HUDEP-2 (cell line): ENCODE measurements at regions not wholly inside any gene's neighbourhood (a gene's known extent, or its start where the extent isn't known, plus 50 kb on each side); places are given as distances from the start of the nearest gene placed in this dataset.

Experiments
- DNase-seq, 76 experiments: peaks; one replicate each; lab custom pipeline; 2025; ENCODE audit not compliant: unreplicated experiment in 76 of 76; lab: John Stamatoyannopoulos, UW

DNA sequence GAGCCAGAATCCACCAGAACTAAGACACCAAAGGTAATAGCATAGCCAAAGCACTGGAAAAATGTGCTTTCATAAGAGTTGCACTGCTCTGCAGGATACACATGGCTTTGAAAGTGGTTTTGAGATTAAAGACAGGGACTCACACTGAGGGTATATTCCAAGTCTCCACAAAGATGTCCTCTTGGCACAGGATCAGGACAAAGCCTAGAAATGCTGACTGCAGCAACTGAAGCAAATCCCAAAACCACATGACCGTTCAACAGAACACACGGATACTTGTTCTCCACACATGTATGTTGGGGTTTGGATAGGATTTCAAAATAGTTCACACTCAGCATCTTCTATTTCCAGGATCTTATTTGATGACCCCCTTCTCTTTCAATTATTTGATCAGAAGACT, 364.3 kb upstream of the HSF2 start:
- DNase-seq = no peak

DNA sequence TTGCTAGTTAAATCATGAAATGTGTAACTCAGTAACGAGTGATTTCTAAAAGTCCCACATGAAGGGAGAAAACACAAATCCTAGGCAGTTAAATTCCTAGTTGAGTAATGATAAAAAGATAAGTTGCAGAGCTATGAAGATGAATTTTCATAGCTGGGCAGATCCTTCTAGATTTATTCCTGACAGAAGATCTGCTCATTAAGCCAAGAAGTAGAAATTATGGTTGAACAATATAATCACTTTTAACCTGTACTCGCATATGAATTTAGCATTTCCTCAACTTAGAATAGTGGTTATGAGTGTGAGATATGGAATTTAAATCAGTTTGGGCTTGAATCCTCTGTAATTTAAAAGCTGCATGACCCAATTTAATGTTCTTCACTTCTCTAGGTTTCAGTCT, 359.2 kb upstream of the HSF2 start:
- DNase-seq = no peak

DNA sequence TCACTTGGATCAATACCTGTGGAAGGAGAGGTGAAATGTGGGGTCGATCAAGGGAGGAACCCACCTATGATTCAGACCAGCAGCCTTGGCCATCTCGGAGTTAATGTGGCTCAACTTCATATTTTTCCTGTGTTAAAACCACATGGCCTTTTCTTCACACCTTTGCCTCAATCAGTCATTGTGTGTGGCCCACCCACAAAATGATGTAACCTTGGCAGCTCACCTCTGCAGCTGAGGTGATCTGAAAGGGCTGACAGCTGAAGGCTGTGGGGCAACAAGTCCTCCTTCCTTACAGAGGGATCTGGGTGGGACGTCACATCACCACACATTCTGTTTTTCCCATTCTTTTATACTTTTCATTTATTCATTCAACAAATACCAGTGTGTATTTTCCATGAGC, 357.1 kb upstream of the HSF2 start:
- DNase-seq = no peak

DNA sequence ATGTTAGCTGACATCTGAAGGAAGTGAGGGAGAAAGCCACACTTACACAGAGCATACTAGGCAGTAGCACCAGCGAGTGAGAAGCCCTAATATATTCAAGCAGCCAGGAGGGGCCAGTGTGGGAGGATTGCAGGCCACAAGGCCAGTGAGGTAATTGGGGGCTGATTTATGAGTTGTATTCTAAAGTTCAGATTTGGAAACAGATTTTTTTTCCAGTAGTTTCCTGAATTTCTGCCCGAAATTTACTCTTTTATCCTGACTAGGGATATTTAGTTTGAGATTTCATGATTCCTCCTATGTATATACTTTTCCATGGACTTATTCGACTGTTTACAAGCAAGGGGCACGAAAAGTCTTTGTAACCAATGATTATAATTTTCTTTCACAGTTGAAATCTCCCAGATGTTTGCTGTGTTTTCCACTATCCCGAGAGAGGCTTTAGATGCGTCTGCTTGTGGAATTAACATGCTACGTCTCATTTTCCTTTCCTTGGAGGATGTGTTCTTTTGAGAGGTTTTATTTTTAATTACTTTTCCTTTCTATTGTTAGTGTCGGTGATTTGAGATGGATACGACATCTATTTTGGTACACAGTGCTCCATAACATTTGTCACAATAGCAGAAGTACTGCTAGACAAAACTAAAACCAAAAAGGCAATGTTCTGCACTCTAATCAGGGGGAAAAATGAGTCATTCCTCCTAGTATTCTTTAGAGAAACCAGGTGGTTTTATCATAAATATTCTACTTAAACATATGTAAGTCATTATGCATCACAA, 356.3 kb upstream of the HSF2 start:
- DNase-seq = no peak

DNA sequence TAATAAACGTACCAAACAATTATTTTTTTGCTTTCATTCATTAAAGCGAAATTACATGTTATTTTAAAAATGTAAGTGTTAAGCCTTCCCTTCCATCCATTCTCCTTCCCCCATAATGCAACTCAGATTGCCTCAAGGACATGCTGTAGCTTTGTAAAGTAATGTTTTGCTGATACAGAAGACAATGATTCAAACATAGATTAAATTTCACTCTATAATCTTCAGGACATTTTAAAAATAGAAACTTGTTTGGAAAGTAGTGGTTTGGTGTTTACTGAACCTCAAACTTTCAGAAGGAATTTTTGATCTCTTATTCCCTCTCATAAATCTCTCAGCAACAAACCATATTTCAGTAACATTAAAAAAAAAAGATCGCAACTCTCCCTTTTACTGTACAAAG, 350.9 kb upstream of the HSF2 start:
- DNase-seq = no peak

DNA sequence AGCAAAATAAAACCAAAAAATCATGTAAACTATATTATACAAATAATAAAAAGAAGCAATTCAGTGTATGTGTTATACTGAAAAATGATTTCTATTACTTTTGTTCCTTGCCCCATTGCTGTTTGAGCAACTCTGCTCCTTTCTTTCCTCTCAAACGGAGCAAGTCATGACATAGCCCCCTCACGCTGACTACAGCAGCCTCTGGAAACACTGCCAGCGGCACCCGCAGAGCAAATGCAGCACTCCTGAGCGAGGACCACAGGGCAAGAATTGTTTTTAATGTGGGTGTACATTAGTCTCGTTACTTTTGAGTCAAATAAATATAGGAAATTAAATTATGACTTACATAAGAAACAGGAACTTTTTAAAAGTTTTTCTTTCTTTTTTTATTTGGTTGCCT, 350.1 kb upstream of the HSF2 start:
- no peak for DNase-seq

DNA sequence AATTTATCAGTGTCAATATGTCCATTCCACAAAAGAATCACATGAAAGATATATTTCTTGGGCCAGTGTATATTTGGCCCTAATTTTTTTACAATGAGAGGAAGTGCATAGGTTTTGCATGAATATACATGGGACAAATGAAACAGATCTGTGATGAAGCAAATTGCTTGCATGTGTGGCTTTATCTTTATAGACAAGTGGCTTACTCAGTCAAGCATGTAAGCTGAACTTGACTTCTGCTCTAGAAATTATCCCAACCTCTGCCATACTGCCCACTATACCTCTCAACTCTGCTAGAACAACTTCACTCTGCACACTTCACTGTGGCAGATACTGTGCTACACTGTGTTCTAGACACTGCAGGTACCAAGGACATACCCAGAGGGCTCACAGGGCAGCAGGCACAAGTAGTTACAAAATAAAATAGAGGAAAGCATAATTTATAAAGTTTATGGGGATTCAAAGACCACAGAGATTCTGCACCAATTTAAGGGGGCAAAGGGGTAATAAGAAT, 349.2 kb upstream of the HSF2 start:
- no peak for DNase-seq

DNA sequence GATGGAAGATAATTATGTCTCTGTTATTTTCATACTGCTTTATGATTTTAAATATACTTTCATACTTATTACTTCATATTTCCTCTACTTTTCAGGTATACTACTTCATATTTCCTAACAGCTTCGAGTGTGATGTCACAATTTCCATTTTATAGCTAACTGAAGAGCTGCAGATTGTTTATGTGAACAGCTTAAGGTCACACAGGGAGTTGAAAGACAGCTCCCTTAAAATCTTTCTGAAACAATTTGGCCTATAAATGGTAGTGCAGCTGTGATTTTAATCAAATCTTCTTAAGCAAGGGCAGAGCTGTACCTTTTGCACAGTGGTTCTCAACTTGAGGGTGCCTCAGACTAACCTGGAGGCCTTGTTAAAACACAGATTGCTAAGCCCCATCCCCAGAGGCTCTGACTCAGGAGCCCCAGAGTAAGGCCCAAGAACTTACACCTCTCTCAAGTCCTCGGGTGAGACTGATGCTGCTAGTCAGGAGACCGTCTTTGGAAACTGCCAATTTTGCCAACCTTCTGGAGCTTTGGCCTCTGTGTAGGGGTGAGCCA, 347.0 kb upstream of the HSF2 start:
- DNase-seq = no peak

DNA sequence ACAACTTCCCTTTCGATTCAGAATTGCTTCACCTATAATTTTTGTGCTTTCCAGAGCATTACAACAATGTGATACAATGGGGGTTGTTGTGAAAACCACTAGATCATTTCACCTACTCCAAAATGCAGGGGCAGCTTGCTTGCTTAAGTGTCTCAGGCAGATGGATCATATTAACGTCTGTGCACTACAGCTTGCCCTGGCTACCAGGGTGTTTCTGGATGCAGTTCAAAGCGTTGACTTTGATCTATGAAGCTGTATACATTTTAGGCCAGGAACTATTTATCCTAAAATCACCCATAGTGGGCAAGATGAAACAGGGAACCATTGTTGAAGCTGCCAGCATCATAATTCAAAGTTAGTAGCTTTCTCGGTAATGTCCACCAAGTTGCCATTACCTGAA, 339.5 kb upstream of the HSF2 start:
- no peak for DNase-seq

DNA sequence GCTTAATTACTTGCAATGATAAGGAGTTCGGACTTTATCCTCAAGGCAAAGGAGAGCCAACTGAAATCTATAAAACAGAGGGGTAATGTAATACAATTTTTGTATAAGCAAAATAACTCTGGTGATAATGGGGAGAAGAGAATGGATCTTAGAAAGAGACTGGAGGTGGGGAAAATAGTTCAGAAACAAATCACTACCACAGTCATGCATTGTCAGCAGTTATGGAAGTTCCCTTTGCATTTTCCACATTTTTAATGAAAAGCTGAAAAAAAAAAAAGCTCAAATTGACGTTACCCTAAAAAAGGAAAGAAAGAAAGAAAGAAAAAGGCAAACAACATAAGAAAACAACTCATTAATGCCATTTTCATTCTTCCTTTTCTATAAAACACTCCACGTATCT, 337.6 kb upstream of the HSF2 start:
- no peak for DNase-seq

DNA sequence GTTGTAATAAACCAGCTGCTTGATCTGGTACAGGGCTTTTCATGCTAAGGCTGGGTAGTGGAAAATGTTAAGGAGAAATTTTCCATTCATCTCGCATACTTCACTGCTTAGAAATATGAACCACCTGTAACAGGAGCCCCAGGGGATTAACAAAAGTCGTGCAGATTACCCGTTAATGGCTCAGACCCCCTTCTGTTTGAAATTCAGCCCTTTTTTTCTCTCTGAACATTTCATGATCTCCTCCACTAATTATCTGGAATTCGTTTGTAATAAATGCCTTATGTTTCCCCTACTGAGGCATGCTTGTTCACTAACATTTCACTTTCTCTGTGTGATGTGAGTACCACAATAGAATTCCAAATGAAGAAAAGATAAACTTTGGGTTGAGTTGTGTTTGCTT, 336.4 kb upstream of the HSF2 start:
- DNase-seq = no peak

DNA sequence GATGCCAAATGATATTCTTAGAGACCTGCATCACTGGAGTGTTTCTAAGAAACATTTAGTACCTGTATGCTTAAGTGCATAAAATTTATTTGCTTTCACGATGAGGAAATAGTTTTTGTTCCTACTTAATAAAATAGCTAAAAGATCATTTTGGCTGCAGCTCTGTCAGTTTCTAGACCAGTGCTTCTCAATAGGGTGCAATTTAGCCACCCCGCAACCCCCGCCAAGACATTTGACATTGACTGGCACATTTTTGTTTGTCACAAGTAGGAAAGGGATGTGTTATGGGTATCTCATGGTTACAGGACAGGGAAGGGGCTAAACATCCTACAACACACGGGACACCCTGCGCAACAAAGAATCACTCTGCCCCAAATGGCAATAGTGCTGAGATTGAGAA, 335.7 kb upstream of the HSF2 start:
- no peak for DNase-seq

DNA sequence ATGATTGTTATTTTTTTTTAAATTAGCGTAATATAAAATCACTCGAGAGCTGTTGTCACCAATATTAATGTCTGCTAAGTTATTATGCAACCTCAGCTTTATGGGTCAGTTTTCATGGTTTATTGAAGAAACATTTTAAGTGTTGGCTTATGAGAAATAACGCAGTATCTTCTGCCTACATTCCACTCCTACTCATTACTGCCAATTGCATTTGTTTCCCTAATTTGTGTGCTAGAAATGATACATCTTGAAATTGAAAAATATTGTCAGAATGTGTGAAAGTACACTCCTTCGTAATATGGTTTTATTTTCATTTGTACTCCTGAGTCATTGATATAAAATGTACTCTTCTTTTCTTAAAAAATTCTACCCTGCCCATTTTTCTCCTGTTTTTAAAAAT, 333.3 kb upstream of the HSF2 start:
- DNase-seq = no peak

DNA sequence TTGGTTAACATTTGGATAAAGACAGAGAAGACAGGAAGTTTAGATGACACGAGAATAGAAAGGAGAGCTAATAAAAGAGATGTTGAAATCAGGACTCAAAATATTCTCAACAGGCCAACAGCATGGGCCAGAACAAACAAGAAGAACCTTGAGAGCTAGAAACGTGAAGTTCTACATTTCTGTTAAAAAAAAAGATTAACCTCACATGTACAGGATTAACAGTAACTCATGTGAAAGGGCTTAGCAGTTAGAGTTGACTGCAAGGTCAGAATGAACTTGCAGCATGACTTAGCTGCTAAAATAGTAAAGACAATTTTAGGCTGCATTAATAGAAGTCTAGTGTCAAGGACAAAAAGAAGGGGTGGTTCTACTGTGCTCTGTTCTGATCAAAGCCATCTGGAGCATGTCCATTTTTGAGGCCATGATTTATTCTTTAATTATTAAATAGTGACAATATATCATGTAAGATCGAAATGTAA, 331.1 kb upstream of the HSF2 start:
- DNase-seq = no peak

DNA sequence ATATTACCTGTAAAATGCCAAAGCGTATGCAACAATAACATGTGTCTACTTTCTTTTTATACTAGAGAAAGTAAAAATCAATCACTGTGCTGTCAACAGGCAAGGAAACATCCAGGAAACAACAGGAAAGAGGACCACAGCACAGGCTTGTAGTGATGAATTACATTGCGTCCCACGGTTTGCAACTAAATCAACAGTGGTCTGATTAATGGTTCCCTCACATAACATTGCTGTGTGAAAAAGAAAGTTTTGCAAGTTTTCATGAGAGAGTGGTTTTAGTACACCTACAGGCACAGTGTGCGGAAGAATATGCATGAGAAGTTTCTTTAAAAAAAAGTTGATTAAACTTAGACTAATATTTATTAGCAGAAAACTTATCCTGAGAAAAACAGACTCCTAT, 329.5 kb upstream of the HSF2 start:
- DNase-seq = no peak

DNA sequence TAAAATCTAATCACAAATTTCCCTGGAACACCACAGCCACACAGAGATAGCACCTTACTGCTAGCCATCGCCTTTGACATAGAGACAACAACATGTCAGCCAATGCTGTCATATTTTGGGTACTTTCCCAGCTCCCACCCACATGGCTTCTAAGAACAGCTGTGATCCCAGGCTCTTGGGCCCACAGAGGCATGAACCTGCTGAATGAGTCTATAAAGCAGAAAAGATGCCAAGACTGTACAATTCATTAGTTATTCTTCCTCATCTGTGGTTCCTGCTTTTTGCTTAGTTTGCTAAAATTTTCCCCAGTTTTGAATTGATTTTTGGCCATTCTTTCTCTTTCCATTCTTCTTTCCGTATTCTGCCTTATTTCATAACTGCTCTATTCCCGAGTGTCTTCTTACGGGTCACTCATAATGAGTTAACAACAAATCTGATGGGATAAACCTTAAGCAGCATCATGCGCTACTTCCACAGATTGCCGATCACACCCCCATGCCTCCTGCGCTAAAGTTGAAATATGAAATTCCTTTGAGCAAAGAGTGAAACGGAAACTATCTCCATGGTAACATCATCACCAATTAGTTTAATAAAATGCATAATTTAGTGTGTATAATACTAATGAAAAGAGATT, 327.3 kb upstream of the HSF2 start:
- DNase-seq = no peak

DNA sequence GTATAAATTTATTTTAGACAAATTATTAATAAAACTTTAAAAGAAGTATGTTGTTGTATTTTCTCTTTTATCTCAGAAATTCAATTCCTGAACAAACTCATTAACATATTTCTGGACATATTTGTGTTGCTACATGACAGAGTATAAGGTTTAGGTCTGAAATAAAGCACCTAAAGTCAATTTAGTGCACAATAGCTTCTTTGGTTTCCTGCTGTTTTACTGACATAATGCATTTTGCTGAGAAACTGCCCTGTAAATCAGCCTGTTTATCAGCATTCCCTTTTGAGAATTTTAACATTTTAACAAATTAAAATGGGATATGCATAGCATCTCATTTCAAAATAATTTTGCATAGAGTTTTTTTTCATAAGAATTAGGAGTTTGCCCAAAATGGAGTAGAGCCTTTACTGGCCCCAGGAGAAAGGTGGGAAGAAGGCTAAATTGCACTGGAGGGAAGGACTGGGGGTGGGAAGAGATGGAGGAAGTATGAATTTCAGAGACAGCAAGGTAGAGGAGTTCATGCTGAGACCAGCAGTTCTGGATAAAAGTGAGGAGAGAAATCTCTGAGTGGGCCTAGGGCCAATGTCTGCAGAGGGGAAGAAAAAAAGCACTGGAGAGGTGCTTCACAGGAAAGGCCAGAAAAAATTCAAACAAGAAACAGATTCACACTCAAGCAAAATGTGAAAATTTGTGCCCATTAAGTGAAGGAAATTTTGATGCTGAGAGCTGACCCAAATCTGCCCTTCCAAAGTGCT, 324.2 kb upstream of the HSF2 start:
- no peak for DNase-seq

DNA sequence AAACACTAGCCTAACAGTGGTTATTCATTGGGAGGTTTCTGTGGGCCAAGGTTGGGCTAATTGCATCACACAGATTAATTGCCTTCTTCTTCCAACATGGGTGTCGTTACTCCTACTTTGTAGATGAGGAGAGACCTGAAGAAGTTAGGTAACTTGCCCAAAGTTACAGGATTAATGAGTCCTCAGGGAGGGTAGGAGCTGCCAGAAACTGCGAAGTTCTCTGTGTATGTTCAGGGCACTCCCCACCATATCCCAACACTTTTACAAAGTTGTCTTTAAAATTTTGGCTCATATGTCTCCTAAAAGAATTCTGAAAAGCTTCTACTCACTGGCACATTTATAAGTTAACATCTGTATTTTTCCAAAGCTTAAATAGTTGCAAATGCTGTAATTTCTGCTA, 323.5 kb upstream of the HSF2 start:
- DNase-seq = no peak

DNA sequence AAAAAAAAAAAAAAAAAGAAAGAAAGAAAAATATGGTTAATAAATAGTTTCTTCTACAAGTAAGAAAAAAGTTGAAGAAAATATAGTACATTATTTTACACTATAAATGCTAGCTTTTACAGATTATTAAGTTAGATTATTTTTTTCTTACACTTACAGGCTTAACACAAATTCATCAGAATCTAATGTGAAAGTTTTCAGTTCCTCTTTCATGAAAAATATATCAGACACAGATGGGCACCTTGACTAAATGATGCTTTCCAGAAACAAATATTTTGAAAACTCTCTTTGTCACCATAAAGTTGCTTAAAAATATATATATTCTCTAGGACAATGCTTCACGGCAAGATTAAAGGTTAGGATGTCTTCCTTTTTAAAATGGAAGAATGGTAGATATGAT, 321.8 kb upstream of the HSF2 start:
- no peak for DNase-seq

DNA sequence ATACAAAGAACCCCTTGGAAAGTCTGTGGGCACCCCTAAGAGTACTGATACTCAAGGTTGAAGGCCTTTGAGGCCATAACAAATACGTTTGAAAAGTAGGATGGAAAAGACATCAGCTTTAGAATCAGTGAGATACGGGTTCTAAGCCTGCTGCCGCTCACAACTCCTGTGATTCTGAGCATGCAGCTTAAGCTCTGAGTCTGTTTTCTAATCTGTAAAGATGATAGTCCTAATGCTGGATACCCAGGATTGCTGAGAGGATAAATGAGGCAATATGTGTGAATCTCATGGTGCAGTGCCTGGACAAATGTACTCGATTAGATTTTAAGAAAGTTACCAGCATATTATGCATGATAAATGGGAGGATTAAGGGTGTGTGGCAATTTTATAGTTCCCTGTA, 321.0 kb upstream of the HSF2 start:
- no peak for DNase-seq

DNA sequence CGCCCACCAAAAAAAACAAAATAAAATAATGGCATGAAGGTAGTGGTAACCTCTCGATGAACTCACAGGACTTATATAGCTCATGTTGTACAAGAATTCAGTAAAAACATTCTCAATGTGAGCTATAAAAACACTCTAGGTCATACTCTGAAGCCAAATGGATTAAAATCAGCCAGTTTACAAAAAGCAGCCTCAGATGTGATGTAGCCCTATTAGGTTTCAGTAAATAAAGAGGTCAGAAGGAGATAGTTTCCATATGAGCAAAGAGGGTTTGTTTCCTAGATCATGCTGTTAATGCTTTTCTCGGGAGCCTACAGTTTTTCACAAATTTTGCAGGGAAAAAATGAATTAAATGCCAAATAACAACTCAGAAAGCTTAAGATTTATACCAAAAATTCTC, 319.5 kb upstream of the HSF2 start:
- no peak for DNase-seq
